ENCODE measurements at regions not wholly inside any gene's neighbourhood (a gene's known extent, or its start where the extent isn't known, plus 50 kb on each side); places are given as distances from the start of the nearest gene placed in this dataset.

DNA sequence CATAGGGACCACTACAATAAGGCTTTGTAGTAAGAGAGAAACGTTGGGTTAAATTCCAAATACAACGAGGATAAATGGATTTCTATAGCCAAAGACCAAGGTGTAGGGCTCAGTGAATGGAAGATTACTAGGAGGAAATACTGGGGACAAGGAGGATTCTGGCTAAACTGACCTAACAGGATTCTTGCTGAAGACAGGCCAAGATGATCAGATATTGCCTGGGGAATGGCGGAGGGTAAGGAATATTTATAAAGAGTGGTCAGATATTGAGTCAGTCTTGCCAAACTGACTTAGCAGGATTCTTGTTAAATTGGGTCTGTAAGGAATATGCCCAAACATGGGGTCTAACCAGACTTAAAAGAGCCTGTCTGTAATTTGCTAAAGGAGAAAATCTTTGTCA is 463.8 kb downstream of the EDEM1 start:
- TF ChIP-seq CTCF (IDR thresholded peaks at IDR 0.05) (no peak), POLR2A (IDR thresholded peaks at IDR 0.05) (no peak)
